Fibroblast of mammary gland (primary cell): ENCODE measurements at regions not wholly inside any gene's neighbourhood (a gene's known extent, or its start where the extent isn't known, plus 50 kb on each side); places are given as distances from the start of the nearest gene placed in this dataset.

Source experiments
- DNase-seq: peaks from one replicate; pipeline ENCODE4 v3.0.0-alpha.2; 2010; ENCODE audit warnings: low read depth
- H3K4me3 ChIP-seq: 2 replicates; pipeline ENCODE4 v1.5.1; 2011; ENCODE audit warnings: low read depth, mild to moderate bottlenecking, low read length, moderate library complexity; ENCODE audit not compliant: control insufficient read depth
- CTCF ChIP-seq: conservative IDR thresholded peaks from 2 replicates; pipeline ENCODE4 v1.5.1; 2011; ENCODE audit warnings: low read depth, low read length, inconsistent platforms; ENCODE audit not compliant: control insufficient read depth, insufficient read depth

- TF ChIP-seq CTCF: no peak
- H3K4me3 ChIP-seq: no peak overlapping the region
- no peak for DNase-seq
These were observed 487.8 kb downstream of the PCDH17 start for GRCh38 chr13:58119351-58119750.

- no peak for TF ChIP-seq CTCF
- no peak for DNase-seq
- H3K4me3 ChIP-seq: no peak overlapping the region
These were observed 488.3 kb downstream of the PCDH17 start for GRCh38 chr13:58119804-58120203.

- no peak overlapping the region for H3K4me3 ChIP-seq
- no peak for TF ChIP-seq CTCF
- DNase-seq: no peak
These were observed 495.0 kb downstream of the PCDH17 start for GRCh38 chr13:58126496-58126895.

- no peak overlapping the region for H3K4me3 ChIP-seq
- DNase-seq: no peak
- TF ChIP-seq CTCF: no peak
These were observed 502.5 kb downstream of the PCDH17 start for GRCh38 chr13:58134012-58134411.

GRCh38 chr13:58134525-58134924, 503.0 kb downstream of the PCDH17 start:
- no peak for DNase-seq
- H3K4me3 ChIP-seq: no peak overlapping the region
- TF ChIP-seq CTCF: no peak

- TF ChIP-seq CTCF: no peak
- no peak overlapping the region for H3K4me3 ChIP-seq
- DNase-seq: no peak
These were observed 511.4 kb downstream of the PCDH17 start for GRCh38 chr13:58142952-58143351.

GRCh38 chr13:58144616-58145015, 513.1 kb downstream of the PCDH17 start:
- no peak for DNase-seq
- TF ChIP-seq CTCF: no peak
- no peak overlapping the region for H3K4me3 ChIP-seq
